ENCODE measurements at regions not wholly inside any gene's neighbourhood (a gene's known extent, or its start where the extent isn't known, plus 50 kb on each side); places are given as distances from the start of the nearest gene placed in this dataset.

DNA sequence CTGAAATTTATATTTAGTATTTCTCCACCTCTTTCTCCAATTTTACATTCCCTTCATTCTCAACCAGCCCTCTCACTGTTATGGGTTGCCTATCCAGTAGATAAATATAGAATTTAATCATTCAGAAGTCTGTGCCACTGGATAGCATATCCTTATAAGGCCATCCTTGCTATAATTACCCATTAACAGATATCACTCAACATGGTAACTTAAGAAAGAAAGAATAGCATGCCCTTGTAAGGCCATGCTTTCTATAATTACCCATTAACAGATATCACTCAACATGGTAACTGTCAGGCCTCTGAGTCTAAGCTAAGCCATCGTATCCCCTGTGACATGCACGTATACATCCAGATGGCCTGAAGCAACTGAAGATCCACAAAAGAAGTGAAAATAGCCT, 1137.4 kb upstream of the FAM98A start:
- TF ChIP-seq, protein P1, sequence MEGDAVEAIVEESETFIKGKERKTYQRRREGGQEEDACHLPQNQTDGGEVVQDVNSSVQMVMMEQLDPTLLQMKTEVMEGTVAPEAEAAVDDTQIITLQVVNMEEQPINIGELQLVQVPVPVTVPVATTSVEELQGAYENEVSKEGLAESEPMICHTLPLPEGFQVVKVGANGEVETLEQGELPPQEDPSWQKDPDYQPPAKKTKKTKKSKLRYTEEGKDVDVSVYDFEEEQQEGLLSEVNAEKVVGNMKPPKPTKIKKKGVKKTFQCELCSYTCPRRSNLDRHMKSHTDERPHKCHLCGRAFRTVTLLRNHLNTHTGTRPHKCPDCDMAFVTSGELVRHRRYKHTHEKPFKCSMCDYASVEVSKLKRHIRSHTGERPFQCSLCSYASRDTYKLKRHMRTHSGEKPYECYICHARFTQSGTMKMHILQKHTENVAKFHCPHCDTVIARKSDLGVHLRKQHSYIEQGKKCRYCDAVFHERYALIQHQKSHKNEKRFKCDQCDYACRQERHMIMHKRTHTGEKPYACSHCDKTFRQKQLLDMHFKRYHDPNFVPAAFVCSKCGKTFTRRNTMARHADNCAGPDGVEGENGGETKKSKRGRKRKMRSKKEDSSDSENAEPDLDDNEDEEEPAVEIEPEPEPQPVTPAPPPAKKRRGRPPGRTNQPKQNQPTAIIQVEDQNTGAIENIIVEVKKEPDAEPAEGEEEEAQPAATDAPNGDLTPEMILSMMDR (IDR thresholded peaks at IDR 0.05) = no peak
- no peak overlapping the region for H3K27ac Mint-ChIP-seq
- Histone ChIP-seq H3K4me1 (ENCODE audit: insufficient read depth, low read length) (no peaks in the 10 kb centered on the region), H3K27me3 (ENCODE audit: control insufficient read depth in 1 of 2, insufficient read depth in 2 of 2, low read length in 2 of 2) (no peaks in the 10 kb centered on the region), H3K36me3 (ENCODE audit: insufficient read depth, low read length) (no peaks in the 10 kb centered on the region), H3K27ac (ENCODE audit: low read depth in 1 of 2, low read length in 2 of 2) (no peak overlapping the region), H3K4me3 (ENCODE audit: low read length) (no peak overlapping the region), H3K9me3 (ENCODE audit: control insufficient read depth in 1 of 2, insufficient read depth in 1 of 2, low read length in 2 of 2) (peaks cover 0 to 4% of the 10 kb centered on the region in 2 experiments)
- POLR2A ChIA-PET = no interaction called here
- no peaks in the 10 kb centered on the region for H3K36me3 Mint-ChIP-seq (ENCODE audit: low read depth)
- no peaks in the 10 kb centered on the region for H3K27me3 Mint-ChIP-seq
- no peak overlapping the region for H3K4me3 Mint-ChIP-seq
- ATAC-seq (ENCODE audit: poor library complexity) = no peak
- CTCF ChIA-PET = no interaction called here
- H3K4me1 Mint-ChIP-seq (ENCODE audit: low read depth) = no peaks in the 10 kb centered on the region
- DNase-seq = no peak
- H3K9me3 Mint-ChIP-seq = no peaks in the 10 kb centered on the region
- intact Hi-C loops (cut with DNase I, micrococcal nuclease) = no loop called here

DNA sequence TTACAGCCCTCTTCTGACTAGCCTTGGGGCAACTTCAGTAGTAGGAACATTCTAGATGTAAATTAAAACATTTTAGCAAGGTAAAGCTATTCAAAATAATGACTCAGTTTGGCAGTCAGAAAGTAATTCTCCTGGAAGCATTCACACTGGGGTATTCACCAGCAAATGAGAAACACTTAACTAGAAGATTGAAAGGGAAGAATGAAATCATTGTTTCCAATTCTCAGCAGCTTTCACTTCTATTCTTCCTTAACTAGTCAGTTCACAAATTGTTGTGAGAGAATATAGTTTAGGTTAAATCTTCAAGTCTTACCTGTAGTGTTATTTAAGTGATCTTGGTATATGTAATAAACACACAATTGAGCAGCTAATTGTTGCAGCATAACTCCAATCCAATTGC, 1135.6 kb upstream of the FAM98A start:
- Histone ChIP-seq H3K27ac (ENCODE audit: low read depth in 1 of 2, low read length in 2 of 2) (no peak overlapping the region), H3K4me1 (ENCODE audit: insufficient read depth, low read length) (no peaks in the 10 kb centered on the region), H3K36me3 (ENCODE audit: insufficient read depth, low read length) (no peaks in the 10 kb centered on the region), H3K9me3 (ENCODE audit: control insufficient read depth in 1 of 2, insufficient read depth in 1 of 2, low read length in 2 of 2) (peaks cover 0 to 4% of the 10 kb centered on the region in 2 experiments), H3K27me3 (ENCODE audit: control insufficient read depth in 1 of 2, insufficient read depth in 2 of 2, low read length in 2 of 2) (no peaks in the 10 kb centered on the region), H3K4me3 (ENCODE audit: low read length) (no peak overlapping the region)
- no peak overlapping the region for H3K27ac Mint-ChIP-seq
- CTCF ChIA-PET = no interaction called here
- POLR2A ChIA-PET = no interaction called here
- DNase-seq (no peak), ATAC-seq (ENCODE audit: poor library complexity) (no peak)
- H3K4me1 Mint-ChIP-seq (ENCODE audit: low read depth) = no peaks in the 10 kb centered on the region
- no peaks in the 10 kb centered on the region for H3K27me3 Mint-ChIP-seq
- TF ChIP-seq, protein P1 (IDR thresholded peaks at IDR 0.05) = no peak
- H3K36me3 Mint-ChIP-seq (ENCODE audit: low read depth) = no peaks in the 10 kb centered on the region
- no peak overlapping the region for H3K4me3 Mint-ChIP-seq
- H3K9me3 Mint-ChIP-seq = peaks cover 2% of the 10 kb centered on the region
- intact Hi-C loops (cut with DNase I, micrococcal nuclease) = no loop called here

DNA sequence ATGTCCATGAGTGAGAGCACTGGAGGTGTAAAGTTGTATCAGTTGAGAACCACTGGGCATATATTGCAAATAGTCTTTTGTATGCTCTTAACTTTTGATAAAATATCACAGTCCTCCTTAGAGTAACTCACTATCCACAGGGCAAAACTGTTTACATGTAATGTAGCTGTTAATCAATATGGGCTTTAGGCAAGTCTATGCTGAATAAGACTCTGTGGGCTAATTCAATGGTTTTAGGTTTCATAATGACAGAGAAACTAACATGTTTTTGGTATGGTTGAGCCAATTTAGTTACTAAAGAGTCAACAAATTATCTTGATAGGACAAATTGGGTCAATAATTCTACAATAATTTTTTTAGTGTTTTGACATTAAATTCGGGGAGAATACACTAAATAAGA, 1134.9 kb upstream of the FAM98A start:
- peaks cover 0 to 4% of the 10 kb centered on the region in 2 experiments for H3K9me3 ChIP-seq (ENCODE audit: control insufficient read depth in 1 of 2, insufficient read depth in 1 of 2, low read length in 2 of 2)
- Mint-ChIP-seq H3K36me3 (ENCODE audit: low read depth) (no peaks in the 10 kb centered on the region), H3K4me3 (no peak overlapping the region), H3K27ac (no peak overlapping the region), H3K27me3 (no peaks in the 10 kb centered on the region), H3K9me3 (peaks cover 2% of the 10 kb centered on the region), H3K4me1 (ENCODE audit: low read depth) (no peaks in the 10 kb centered on the region)
- ATAC-seq (ENCODE audit: poor library complexity) (no peak), DNase-seq (no peak)
- POLR2A ChIA-PET = no interaction called here
- intact Hi-C loops (cut with DNase I, micrococcal nuclease) = no loop called here
- H3K27ac ChIP-seq (ENCODE audit: low read depth in 1 of 2, low read length in 2 of 2) = no peak overlapping the region
- TF ChIP-seq, protein P1 (IDR thresholded peaks at IDR 0.05) = no peak
- CTCF ChIA-PET = no interaction called here
- H3K36me3 ChIP-seq (ENCODE audit: insufficient read depth, low read length) = no peaks in the 10 kb centered on the region
- H3K4me1 ChIP-seq (ENCODE audit: insufficient read depth, low read length) = no peaks in the 10 kb centered on the region
- no peaks in the 10 kb centered on the region for H3K27me3 ChIP-seq (ENCODE audit: control insufficient read depth in 1 of 2, insufficient read depth in 2 of 2, low read length in 2 of 2)
- H3K4me3 ChIP-seq (ENCODE audit: low read length) = no peak overlapping the region

All from CD4-positive, alpha-beta T cell (primary cell).